ENCODE measurements at regions not wholly inside any gene's neighbourhood (a gene's known extent, or its start where the extent isn't known, plus 50 kb on each side); places are given as distances from the start of the nearest gene placed in this dataset.

GRCh38 chr1:95369985-95370690 lies 136.1 kb downstream of the RWDD3 start:
- Histone ChIP-seq H3K27ac (ENCODE audit: low read depth in 1 of 2, low read length in 2 of 2) (no peak overlapping the region), H2AFZ (ENCODE audit: insufficient read depth, low read depth, low read length, poor library complexity, severe bottlenecking) (no peak overlapping the region), H3K4me1 (ENCODE audit: control insufficient read depth in 1 of 2, insufficient read depth in 2 of 2, low read length in 2 of 2) (no peaks in the 10 kb centered on the region), H4K20me1 (ENCODE audit: insufficient read depth, low read length) (no peaks in the 10 kb centered on the region), H3K4me2 (replicated peaks; ENCODE audit: extremely low read depth, low read length, poor library complexity, severe bottlenecking) (no peak overlapping the region), H3K9ac (ENCODE audit: insufficient read depth, low read length, poor library complexity, severe bottlenecking) (no peak overlapping the region), H3K9me3 (replicated peaks in 1 of 2; ENCODE audit: control insufficient read depth in 1 of 2, insufficient read depth in 1 of 2, low read length in 2 of 2) (peaks cover 0 to 6% of the 10 kb centered on the region in 2 donors), H3K4me3 (replicated peaks in 1 of 3; ENCODE audit: low read depth in 2 of 3, low read length in 3 of 3) (no peak overlapping the region), H3K79me2 (ENCODE audit: insufficient read depth, low read length) (no peaks in the 10 kb centered on the region), H3K36me3 (replicated peaks in 1 of 2; ENCODE audit: control insufficient read depth in 1 of 2, insufficient read depth in 2 of 2, low read length in 2 of 2) (no peaks in the 10 kb centered on the region), H3K27me3 (ENCODE audit: control insufficient read depth in 2 of 2, insufficient read depth in 2 of 2, low read length in 2 of 2) (no peaks in the 10 kb centered on the region)
- Mint-ChIP-seq H3K9me3 (peaks cover 3 to 7% (median 4%) of the 10 kb centered on the region in 7 donors), H3K27ac (no peak overlapping the region), H3K36me3 (no peaks in the 10 kb centered on the region), H3K4me1 (no peaks in the 10 kb centered on the region), H3K27me3 (ENCODE audit: low read depth in 3 of 3) (no peaks in the 10 kb centered on the region), H3K4me3 (no peak overlapping the region)
- intact Hi-C loops (cut with micrococcal nuclease) = no loop called here
- TF ChIP-seq CTCF (IDR thresholded peaks at IDR 0.05) = no peak
- no peak for DNase-seq
- WGBS (ENCODE audit: insufficient coverage) = 90% methylated on average over 2 of the region's 7 CpGs

GRCh38 chr1:95370691-95371562 lies 136.9 kb downstream of the RWDD3 start:
- no peak for DNase-seq

More at GRCh38 chr1:95370691-95371562, 136.9 kb downstream of the RWDD3 start:
- Mint-ChIP-seq H3K27ac (no peak overlapping the region), H3K4me1 (no peaks in the 10 kb centered on the region), H3K4me3 (no peak overlapping the region), H3K27me3 (ENCODE audit: low read depth in 3 of 3) (no peaks in the 10 kb centered on the region), H3K9me3 (peaks cover 2 to 7% (median 4%) of the 10 kb centered on the region in 7 donors), H3K36me3 (no peaks in the 10 kb centered on the region)
- Histone ChIP-seq H3K79me2 (ENCODE audit: insufficient read depth, low read length) (no peaks in the 10 kb centered on the region), H3K4me1 (ENCODE audit: control insufficient read depth in 1 of 2, insufficient read depth in 2 of 2, low read length in 2 of 2) (no peaks in the 10 kb centered on the region), H3K27me3 (ENCODE audit: control insufficient read depth in 2 of 2, insufficient read depth in 2 of 2, low read length in 2 of 2) (no peaks in the 10 kb centered on the region), H3K4me3 (replicated peaks in 1 of 3; ENCODE audit: low read depth in 2 of 3, low read length in 3 of 3) (no peak overlapping the region), H3K9ac (ENCODE audit: insufficient read depth, low read length, poor library complexity, severe bottlenecking) (no peak overlapping the region), H3K4me2 (replicated peaks; ENCODE audit: extremely low read depth, low read length, poor library complexity, severe bottlenecking) (no peak overlapping the region), H3K27ac (ENCODE audit: low read depth in 1 of 2, low read length in 2 of 2) (no peak overlapping the region), H2AFZ (ENCODE audit: insufficient read depth, low read depth, low read length, poor library complexity, severe bottlenecking) (no peak overlapping the region), H4K20me1 (ENCODE audit: insufficient read depth, low read length) (no peaks in the 10 kb centered on the region), H3K9me3 (replicated peaks in 1 of 2; ENCODE audit: control insufficient read depth in 1 of 2, insufficient read depth in 1 of 2, low read length in 2 of 2) (peaks cover 0 to 6% of the 10 kb centered on the region in 2 donors), H3K36me3 (replicated peaks in 1 of 2; ENCODE audit: control insufficient read depth in 1 of 2, insufficient read depth in 2 of 2, low read length in 2 of 2) (no peaks in the 10 kb centered on the region)
- WGBS (ENCODE audit: insufficient coverage) = 79% methylated on average over 3 of the region's 13 CpGs
- intact Hi-C loops (cut with micrococcal nuclease) = no loop called here
- no peak for TF ChIP-seq CTCF (IDR thresholded peaks at IDR 0.05)

Measured in CD14-positive monocyte (primary cell).